ENCODE measurements at regions not wholly inside any gene's neighbourhood (a gene's known extent, or its start where the extent isn't known, plus 50 kb on each side); places are given as distances from the start of the nearest gene placed in this dataset.
"Not testable (repeated sequence)": the region's sequence is repeated elsewhere in the genome, so short reads cannot be mapped to it uniquely, and the experiment has no call there.

DNA sequence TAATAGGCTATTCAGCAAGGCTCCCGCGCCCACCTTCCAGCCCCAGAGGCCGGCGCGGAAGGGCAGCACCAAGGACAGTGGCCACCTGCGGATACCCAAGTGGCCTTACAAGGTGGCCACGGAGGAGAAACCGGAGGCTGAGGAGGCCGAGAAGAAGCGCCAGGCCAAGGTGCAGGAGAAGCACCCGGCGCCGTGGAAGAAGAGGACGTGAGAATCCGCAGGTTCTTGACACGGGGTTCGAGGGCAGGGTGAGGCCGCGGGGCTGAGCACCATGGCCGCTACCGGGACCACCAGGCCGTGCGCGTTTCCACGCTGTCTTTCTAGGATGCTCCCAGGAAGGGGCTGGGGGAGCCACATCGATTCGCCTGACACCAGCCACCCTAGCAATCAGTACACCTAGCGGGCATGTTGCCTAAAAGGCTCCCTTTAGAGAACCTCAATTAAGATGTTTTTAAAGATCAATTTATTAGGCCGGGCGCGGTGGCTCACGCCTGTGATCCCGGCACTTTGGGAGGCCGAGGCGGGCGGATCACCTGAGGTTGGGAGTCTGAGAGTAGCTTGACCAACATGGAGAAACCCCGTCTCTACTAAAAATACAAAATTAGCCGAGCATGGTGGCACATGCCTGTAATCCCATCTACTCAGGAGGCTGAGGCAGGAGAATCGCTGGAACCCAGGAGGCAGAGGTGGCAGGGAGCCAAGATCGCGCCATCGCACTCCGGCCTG lies 134.3 kb upstream of the OR4C13 start:
- not testable (repeated sequence) for TF ChIP-seq ZNF780A (CRISPR knock-in tag; IDR thresholded peaks at IDR 0.05); TAF1 (CRISPR knock-in tag; IDR thresholded peaks at IDR 0.05); ZNF496 (CRISPR knock-in tag; IDR thresholded peaks at IDR 0.05; ENCODE audit: insufficient replicate concordance); MAZ (IDR thresholded peaks at IDR 0.05; ENCODE audit: borderline replicate concordance, low read depth, low read length); MAZ (CRISPR knock-in tag; IDR thresholded peaks at IDR 0.05; ENCODE audit: low read depth); SRF (IDR thresholded peaks at IDR 0.05; ENCODE audit: low read depth, low read length); STAG1 (CRISPR knock-in tag; IDR thresholded peaks at IDR 0.05); ZBTB8A (CRISPR knock-in tag; IDR thresholded peaks at IDR 0.05; ENCODE audit: borderline replicate concordance, low read depth); FOXK2 (IDR thresholded peaks at IDR 0.05); SMAD1 (CRISPR knock-in tag; IDR thresholded peaks at IDR 0.05; ENCODE audit: borderline replicate concordance, low read depth); HNRNPLL (IDR thresholded peaks at IDR 0.05; ENCODE audit: low read depth, low read length, poor library complexity, severe bottlenecking)
- TF ChIP-seq, protein P1, sequence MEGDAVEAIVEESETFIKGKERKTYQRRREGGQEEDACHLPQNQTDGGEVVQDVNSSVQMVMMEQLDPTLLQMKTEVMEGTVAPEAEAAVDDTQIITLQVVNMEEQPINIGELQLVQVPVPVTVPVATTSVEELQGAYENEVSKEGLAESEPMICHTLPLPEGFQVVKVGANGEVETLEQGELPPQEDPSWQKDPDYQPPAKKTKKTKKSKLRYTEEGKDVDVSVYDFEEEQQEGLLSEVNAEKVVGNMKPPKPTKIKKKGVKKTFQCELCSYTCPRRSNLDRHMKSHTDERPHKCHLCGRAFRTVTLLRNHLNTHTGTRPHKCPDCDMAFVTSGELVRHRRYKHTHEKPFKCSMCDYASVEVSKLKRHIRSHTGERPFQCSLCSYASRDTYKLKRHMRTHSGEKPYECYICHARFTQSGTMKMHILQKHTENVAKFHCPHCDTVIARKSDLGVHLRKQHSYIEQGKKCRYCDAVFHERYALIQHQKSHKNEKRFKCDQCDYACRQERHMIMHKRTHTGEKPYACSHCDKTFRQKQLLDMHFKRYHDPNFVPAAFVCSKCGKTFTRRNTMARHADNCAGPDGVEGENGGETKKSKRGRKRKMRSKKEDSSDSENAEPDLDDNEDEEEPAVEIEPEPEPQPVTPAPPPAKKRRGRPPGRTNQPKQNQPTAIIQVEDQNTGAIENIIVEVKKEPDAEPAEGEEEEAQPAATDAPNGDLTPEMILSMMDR (CRISPR knock-in tag; IDR thresholded peaks at IDR 0.05): not testable (repeated sequence)
- TF ChIP-seq, protein P2, sequence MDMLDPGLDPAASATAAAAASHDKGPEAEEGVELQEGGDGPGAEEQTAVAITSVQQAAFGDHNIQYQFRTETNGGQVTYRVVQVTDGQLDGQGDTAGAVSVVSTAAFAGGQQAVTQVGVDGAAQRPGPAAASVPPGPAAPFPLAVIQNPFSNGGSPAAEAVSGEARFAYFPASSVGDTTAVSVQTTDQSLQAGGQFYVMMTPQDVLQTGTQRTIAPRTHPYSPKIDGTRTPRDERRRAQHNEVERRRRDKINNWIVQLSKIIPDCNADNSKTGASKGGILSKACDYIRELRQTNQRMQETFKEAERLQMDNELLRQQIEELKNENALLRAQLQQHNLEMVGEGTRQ (IDR thresholded peaks at IDR 0.05; ENCODE audit: low read depth, low read length): not testable (repeated sequence)
- TF ChIP-seq, protein P2 (CRISPR knock-in tag; IDR thresholded peaks at IDR 0.05; ENCODE audit: borderline replicate concordance): not testable (repeated sequence)

All from HepG2 (cell line).